Activated effector memory CD4-positive, alpha-beta T cell treated with Interleukin-2 at 50 U/mL for 16 hours (primary cell): ENCODE measurements at regions not wholly inside any gene's neighbourhood (a gene's known extent, or its start where the extent isn't known, plus 50 kb on each side); places are given as distances from the start of the nearest gene placed in this dataset.

Experiments
- DNase-seq: peaks from one replicate; pipeline ENCODE4 v3.0.0-alpha.2; 2020

DNA sequence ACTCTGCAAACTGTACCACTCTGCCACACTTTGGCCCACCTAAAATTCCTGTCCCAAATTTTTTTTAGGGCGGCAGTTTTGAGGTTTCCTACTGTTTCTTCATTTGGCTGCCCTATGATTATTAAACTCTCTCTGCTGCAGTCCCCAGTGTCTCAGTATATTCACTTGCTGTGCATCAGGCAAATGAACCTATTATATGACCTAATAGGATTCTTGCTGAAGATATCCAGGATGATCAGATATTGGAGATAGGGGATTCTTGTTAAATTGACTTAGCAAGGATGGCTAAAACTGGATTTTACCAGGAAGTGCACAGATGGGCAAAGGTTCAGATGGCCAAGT, 410.8 kb upstream of the DDI1 start:
- DNase-seq = no peak

DNA sequence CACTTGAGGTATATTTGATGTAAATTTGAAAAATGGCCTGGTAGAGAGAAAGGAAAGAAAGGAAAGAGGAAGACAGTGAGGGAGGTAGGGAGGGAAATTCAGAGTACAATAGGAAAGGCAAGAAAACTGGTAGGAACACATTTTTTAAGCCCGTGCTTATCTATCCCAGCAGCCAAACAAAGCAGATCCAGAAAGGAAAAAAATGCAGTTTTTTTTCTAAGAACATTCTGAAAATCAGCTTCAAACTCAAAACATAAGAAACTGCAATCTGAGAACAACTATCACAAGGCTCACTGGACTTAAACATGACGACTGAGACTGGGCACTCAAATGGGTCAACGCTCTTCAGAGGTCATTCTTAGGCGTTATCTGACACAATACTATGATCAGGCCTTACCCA, 408.3 kb upstream of the DDI1 start:
- no peak for DNase-seq

DNA sequence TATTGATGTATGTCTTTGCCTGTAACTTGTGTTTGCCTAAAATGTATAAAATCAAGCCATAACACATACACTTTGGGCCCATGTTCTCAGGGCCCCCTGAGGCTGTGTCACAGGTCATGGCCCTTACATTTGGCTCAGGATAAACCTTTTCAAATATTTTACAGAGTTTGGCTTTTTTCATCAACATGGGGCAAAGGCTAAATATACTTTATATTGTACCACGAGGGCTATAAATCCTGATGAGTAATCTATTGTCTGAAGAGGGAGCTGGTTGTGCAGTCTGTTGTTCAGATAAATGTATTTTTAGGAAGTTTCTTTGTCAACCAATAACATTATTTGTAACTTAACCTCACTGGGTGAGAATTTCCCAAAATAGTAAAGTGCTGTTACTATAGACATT, 404.6 kb upstream of the DDI1 start:
- no peak for DNase-seq

DNA sequence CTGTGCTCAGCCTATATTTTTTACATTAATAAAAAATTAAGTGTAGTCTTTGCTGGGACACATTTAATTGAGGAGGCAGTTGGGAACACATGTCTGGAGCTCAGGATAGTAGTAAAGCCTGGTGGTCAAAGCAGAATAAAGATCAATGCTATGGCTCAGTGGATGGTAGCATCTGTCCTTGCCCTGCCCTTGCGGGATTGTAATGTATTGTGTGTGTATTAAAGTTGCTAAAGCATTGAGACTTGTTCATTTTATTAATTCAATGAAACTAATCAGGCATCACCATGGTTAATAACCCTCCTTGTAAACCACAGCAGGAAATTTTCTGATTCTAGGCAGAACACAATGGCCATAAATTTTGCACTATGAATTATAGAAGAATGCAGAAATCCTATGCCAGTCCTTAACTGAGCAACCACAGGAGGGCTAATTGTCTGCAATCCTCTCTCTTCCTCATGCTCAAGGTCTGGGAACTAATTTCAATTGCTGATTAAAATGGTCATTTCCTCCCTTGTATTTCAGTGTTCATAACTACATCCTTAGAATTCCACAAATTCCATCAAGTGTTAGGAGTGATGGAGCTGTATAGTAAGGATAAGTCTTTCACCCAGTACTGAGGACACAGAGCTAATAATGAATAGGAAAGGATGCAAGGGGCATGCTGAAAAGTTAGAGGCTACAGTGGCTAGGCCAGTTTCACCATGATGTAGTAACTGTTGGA, 403.2 kb upstream of the DDI1 start:
- DNase-seq = no peak

DNA sequence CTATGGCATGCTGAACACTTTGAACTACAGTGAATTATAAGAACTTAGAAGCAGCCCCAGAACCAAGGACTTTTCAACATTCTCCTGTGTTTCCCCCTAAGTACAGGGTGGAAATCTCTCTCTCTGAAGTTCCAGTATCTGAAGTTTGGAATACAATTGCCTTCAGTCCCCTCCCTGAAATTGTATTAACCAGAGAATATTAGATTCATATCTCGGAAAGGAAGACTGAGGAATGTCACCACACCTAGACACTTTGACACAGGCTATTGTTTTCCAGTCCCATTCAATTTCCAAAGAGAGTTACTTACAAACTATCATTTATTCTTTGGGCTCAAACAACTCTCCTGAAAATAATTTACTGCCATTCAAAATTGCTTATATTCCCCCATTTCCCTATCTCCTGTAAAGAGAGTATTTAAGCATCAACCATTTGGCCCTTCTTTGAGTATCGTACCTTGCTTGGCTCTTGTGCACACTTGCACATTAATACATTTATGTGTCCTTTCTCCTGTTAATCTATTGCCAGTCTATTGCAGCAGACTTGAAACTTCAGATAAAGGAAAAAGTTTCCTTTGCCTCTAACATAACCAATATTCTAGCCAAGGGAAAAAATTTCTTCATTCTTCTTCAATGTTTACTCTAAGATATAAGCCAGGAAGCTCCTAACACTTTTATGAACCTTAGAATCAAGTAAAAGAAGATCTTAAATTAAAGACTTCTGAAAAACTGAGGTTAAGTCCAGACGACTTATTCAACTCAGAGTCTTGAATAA, 402.4 kb upstream of the DDI1 start:
- no peak for DNase-seq

DNA sequence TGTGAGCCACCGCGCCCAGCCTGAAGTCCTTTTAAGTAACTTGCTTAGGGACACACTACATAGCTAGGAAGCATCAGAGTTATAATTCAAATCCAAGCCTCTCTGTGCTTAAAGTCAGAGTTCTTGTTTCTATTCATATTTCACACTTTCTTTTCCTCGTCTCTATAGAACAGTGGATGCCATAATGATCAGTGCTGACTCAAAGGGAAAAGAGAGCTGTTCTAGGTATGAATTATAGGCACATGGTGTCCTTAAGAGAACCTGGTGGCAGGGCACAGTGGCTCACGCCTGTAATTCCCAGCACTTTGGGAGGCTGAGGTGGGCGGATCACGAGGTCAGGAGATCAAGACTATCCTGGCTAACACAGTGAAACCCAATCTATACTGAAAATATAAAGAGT, 400.2 kb upstream of the DDI1 start:
- DNase-seq = no peak

DNA sequence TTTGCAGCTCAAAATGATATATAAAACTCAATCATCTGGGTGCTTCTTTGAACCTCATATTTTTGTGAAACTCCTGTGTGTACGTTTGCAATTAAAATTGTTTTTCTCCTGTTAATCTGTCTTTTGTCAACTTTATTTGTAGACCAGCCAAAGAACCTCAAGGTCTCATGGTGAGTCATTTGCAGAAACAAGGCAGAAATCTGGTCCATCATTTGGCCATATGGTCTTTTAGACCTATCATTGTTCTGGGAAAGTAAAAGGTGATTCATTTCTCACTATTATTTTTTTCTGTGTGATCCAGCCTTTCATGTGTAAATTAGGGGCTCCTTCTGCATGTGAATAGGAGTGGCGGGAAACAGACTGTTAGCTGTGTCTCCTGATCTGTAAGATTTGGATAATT, 399.1 kb upstream of the DDI1 start:
- DNase-seq = no peak

DNA sequence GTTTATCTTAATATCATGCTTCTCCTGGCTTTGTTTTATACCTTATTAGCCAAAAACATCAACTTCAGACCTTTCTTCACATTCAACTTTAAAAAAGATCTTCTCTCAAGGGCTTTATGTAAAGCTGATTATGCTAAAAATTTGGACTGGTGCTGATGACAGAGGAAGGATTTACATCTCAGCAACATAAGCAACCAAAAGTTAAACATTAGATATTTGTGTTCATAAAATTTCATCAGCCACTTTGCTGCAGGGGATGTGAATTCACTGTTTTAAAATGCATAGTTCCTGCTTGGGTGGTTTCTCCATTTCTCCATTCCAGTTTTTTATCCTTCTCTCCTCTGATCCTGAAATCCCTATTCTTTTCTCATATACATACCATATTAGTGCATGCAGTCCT, 398.6 kb upstream of the DDI1 start:
- DNase-seq = no peak

DNA sequence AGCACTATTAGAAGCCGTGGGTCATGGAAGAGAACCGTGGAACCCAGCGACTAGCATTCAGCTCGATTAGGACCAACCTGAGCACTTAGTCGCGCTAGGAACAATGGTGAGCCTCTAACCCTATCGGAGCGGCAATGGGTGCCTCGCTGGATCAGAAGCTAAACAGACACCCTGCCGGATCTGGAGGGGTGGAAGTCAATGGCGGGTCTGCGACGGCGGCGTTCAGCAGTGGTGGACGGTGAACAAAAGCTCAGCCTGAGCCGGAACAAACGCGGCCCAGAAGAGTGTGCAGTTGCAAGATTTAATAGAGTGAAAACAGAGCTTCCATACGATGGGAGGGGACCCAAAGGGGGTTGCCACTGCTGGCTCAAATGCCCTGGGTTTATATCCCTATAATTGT, 391.8 kb upstream of the DDI1 start:
- no peak for DNase-seq

DNA sequence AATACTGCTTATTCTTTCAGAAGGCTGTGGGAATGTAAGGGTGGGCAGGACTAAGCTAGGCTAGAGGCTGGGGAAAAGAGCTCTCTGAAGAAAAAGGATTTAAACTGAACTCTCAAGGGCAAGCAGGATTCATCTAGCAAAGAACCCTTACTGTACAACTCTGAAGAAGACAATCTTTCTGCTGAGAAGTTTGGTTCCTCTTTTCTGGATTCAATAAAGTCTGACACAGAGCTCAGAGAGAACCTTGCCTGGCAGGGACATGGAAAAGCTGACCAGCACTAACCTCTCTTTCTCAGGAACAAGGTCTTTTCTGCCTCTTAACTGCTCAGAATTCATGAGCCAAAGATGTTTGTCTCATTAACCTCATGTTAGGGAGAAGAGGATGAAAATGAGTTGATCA, 388.4 kb upstream of the DDI1 start:
- no peak for DNase-seq

DNA sequence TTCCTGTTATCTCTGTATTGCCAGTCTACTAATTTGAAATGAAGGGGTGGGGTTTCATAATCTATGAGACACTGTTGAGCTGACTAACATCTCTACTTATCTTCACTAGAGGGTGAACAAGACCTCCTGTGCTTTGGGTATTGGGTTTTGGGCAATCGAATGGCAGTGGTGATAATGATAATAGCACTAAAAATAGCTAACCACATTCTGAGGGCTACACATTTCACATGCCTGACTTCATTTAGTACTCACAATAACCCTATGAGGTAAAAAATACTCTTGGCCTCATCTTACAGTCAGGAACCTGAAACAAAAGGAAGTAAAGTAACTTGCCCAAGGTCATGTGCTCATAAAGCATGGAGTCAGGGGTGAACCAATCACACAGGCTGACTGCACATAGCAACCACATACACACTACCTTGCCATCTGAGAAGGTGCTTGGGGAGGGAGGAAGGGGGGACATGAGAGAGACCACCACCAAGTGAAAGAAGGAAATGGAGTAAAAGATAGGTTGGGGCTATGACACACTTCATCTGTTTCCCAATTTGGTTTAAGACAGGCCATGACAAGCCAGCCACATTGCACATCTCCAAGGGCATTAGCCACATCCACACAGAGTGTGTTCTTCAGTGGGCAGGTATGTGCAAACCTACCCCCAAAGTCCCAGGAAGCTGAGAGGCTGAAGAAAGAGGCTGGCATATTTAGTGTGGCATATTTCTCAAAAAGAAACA, 387.6 kb upstream of the DDI1 start:
- no peak for DNase-seq

DNA sequence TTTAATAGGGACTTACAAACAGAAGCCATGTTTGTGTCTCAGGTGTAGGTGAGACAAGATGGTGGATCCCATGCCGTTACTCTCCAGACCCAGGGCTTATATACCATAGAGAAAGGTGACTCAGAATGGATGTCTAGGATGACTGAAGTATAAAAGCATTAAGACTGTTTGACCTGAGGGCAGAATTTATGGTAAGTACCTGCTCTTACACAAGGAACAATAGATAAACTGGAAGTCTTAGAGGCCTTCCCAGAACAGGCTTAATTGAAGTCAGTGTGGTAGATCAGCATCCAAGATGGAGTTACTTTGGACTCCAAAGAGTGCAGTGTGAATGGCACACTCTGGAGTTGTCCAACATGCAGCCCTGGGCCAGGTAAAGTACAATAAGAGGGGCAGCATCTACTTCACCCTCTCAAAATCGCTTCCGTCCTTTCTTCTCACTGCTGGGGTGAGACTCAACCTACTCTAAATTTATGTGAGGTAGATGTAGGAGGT, 387.0 kb upstream of the DDI1 start:
- no peak for DNase-seq

DNA sequence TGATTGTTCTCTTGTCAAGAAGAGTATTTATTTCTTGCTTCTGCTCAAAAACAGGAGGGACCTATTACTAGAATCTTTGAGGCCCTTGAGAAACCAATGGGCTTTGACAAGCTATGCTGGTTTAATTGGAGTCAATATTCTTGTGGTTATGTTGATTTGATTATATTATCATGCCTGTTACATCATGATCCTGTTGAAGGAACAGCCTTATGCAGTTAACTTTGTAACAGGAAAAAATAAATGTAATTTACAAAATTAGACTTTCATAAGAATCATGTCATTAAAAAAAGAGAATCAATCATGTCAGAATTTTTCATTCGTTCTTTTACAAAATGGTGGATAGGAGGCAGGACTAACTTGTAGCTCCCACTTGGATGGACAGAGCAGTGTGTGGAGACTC, 386.1 kb upstream of the DDI1 start:
- no peak for DNase-seq

DNA sequence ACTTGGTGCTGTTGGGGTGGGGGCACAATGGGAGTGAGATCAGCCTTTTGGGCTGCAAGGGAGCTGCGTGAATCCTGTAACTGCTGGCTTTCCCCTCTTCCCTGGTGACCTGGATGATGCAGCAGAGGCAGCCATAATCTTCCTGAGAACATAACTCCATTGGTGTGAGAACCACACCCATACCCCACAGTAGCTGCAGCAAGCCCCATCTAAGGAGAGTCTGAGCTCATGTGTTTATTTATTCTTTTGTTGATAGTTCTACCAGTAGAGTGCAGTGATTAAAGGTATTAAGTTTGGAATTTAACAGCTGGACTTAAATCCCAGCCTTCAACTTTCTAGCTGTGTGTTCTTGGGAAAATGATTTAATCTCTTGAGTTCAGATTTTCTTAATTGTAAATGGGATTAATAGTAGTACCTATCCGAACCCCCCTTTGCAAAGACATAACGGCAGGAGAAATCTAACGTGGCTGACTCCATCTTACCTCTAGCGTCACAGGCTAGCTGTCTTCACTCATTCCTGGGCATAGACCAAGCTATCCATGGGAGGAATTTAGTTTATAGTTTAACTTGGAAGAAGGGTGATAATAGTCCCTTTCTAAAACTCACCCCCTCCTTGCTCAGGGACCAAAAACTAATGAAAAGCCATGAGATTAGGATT, 385.0 kb upstream of the DDI1 start:
- no peak for DNase-seq

DNA sequence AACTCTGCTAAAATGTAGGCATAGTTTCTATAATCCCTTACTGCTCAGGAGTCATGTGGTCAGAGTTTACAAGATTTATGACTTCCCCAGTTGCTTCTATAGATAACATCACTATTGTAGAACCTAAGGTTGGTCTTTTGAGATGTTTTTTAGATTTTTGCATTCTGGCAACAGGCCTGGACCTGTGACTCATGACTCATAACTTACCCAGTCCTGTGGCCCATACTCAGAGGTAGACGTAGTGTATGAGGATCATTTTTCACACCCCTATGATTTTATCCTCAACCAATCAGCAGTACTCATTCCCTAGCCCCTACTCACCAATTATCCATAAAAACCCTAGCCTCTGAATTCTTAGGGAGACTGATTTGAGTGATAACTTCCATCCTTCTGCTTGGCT, 384.4 kb upstream of the DDI1 start:
- no peak for DNase-seq

DNA sequence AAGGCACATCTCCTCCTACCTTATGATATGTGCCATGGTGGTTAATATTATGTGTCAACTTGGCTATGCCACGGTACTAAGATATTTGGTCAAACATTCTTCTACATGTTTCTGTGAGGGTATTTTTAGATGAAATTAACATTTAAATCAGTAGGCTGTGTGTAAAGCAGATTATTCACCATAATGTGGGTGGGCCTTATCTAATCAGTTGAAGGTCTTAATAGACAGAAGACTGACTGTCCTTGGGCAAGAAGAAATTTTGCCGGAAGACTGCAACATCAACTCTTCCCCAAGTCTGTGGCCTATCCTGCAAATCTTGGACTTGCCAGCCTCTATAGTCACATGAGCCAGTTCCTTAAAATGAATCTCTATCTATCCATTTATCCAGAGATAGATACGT, 380.1 kb upstream of the DDI1 start:
- no peak for DNase-seq

DNA sequence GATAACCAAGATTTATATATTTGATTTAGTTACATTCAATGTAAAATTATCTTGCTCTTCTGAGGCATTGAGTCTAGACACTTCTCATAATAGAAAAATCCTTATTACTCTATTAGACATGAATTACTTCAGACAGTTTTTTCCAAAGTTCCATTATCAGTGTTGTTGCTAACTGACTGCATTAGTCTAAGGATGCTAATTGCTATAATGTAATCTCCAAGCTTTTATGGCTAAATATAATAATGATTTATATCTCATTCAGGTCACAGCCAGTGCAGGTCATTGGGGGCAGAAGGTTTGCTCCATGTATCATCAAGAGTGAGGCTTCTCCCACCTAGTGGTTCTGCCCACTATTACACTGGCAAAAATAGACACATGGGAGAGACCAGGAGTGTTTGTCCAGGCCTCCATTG, 377.2 kb upstream of the DDI1 start:
- no peak for DNase-seq

DNA sequence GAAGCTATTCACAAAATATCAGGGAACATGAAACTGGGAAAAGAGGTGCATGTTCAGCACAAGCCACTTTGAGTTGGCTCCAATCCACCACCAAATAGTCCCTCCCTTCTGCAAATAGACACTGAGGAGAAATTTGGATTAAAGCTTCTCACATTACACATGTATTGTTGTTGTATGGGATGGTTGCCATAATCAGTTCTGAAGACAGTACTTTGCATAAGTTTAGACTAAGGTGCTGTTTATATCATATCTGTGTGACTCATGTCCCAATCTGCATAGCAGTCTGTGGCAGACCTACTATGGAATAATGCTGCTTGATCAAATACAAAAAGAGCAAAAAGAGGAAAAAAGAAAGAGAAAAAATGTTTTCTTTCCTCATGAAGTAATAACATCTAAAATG, 376.7 kb upstream of the DDI1 start:
- DNase-seq = no peak

DNA sequence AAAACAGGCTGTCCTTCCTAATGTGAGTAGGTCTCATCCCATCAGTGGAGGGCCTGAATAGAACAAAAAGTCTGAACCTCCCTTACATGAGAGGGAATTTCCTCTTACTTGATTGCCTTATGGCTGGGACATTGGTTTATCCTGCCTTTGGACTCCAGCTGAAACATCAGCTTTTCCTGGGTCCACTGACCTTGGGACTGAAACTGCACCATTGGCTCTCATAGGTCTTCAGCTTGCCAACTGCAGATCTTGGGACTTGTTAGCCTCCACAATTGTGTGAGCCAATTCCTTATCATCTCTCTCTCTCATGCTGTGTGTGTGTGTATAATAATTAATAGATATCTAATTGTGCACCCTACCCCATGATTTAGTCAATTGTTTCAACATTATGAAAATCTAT, 375.3 kb upstream of the DDI1 start:
- DNase-seq = no peak

DNA sequence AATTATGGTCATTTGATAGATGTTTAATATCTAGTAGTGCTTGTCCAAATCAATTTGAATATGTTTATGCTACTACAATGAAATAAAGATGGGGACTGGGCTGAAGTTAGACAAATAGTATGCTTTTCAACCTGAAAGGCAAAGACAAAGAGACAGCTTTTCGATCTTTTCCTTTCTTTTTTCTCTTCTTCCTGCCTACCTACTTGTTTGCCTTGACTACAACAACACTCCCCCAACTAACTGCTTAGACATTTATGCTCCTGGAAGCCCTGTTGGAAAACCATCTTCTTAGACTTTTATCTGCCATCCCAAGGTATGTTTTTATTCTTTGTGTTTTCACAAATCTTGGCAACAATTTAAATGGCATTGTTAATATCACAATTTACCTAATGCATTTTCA, 374.4 kb upstream of the DDI1 start:
- no peak for DNase-seq

DNA sequence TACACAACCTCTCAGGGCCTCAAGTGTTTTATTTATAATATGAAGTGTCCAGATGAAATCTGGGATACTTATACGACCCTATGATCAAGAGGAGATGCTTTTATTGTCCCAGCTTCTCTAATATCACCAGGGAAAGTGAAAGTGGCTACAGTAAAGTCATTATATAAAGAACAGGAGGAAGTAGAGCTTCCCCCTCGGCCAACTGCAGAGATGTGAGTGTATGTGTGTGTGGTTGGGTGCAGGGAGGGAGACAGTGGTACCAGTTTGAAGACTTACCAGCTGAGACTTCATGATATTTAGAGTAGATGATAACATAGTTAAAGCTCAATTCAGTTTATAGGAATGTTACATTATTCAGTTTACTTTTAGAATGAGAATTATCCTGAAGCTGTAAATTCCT, 373.6 kb upstream of the DDI1 start:
- no peak for DNase-seq

DNA sequence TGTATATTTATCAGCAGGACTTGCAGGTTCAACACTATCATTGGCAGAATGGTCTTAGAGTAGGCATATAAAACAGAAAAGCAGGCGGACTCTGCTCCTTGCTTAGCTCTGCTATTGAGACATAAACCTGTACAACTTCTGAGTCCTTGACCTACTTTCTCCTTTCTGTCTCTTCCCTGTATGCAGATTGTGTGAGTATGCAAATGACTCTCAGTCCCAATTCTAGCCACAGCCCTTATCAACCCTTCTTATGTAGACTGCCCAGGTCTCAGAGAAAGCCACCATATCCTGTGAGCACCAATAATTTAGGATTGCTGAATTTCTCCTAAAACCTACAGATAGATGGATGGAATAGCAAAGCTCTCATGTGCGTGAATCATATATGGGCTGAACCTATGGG, 367.6 kb upstream of the DDI1 start:
- DNase-seq = no peak

DNA sequence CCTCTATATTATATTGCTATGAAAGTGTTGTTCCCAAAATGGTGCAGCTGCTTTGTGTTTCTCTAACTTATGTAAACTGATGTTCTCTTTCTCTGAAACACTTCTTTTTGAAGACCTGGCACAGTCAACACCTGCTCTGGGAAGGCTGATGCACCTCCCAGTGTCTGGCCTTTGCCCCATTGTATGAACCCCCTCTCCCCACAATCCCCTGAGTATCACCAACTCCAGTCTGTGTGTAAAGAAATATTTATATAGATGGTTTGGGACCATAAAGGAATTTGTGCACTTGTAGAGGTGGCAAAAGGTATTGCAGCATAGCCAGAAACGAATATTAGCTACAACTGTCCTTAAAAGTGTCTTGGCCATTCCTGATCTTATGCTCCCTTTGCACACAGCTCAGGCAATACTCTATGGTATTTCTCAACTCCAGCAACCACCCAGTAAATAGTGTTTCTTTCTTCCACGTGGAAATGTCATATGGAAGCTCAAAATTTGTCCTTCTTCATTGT, 365.2 kb upstream of the DDI1 start:
- DNase-seq = no peak
